Neural crest cell (in vitro differentiated cells): ENCODE measurements at regions not wholly inside any gene's neighbourhood (a gene's known extent, or its start where the extent isn't known, plus 50 kb on each side); places are given as distances from the start of the nearest gene placed in this dataset.

ENCODE experiments used
- DNase-seq: peaks from one replicate; pipeline ENCODE4 v3.0.0; 2021; ENCODE audit warnings: low read depth, mixed read lengths, low spot score
- H3K27ac Mint-ChIP-seq: one replicate; pipeline ENCODE4 v1.8.0; 2021; ENCODE audit warnings: mild to moderate bottlenecking, mixed read lengths; ENCODE audit not compliant: unreplicated experiment
- H3K27me3 Mint-ChIP-seq: 2 replicates; pipeline ENCODE4 v1.8.0; 2021; ENCODE audit warnings: low read depth, mild to moderate bottlenecking, mixed read lengths
- H3K36me3 Mint-ChIP-seq: 2 replicates; pipeline ENCODE4 v1.8.0; 2021; ENCODE audit warnings: low read depth, mild to moderate bottlenecking, mixed read lengths
- H3K4me1 Mint-ChIP-seq: 2 replicates; pipeline ENCODE4 v1.8.0; 2021; ENCODE audit warnings: mixed read lengths
- H3K4me3 Mint-ChIP-seq: one replicate; pipeline ENCODE4 v1.8.0; 2021; ENCODE audit warnings: mild to moderate bottlenecking, mixed read lengths
- H3K9me3 Mint-ChIP-seq: 2 replicates; pipeline ENCODE4 v1.8.0; 2021; ENCODE audit warnings: mixed read lengths
- CTCF ChIP-seq: fragments of 200-600 bp; sonication (generic); conservative IDR thresholded peaks from 2 replicates; pipeline ENCODE4 v1.5.0; 2021; ENCODE audit warnings: antibody characterized with exemption, mild to moderate bottlenecking

- no peaks in the 10 kb centered on the region for H3K4me1 Mint-ChIP-seq
- no peaks in the 10 kb centered on the region for H3K27me3 Mint-ChIP-seq
- H3K36me3 Mint-ChIP-seq, result no peaks in the 10 kb centered on the region
- TF ChIP-seq CTCF, result no peak
- H3K9me3 Mint-ChIP-seq, result peaks cover 3% of the 10 kb centered on the region
- DNase-seq, result no peak
- H3K27ac Mint-ChIP-seq, result no peak overlapping the region
- H3K4me3 Mint-ChIP-seq, result no peak overlapping the region
Measured at GRCh38 chr6:9515633-9516606, 899.0 kb downstream of the TFAP2A start.

DNA sequence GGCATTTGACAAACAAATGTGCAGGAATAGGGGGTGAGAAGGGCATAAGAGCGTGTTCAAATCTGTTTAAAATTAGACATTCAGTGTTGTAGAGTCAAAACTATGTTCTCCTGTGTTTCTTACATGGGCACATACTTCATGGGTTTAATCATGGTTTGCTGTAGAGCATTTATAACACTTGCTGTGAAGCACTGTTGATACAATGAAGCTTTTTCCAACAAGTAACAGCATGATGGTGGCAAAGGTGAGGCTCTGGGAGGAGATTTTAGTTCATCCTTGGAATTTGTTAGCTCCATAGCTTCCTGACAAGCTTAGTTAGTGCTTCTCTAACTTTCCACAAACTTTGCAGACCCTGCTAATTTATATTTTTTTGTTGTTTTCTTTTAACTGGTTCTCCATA lies 900.7 kb downstream of the TFAP2A start:
- DNase-seq, result no peak
- Mint-ChIP-seq H3K9me3 (peaks cover 3% of the 10 kb centered on the region), H3K4me1 (no peaks in the 10 kb centered on the region), H3K27ac (no peak overlapping the region), H3K4me3 (no peak overlapping the region), H3K36me3 (no peaks in the 10 kb centered on the region), H3K27me3 (no peaks in the 10 kb centered on the region)
- TF ChIP-seq CTCF, result no peak

DNA sequence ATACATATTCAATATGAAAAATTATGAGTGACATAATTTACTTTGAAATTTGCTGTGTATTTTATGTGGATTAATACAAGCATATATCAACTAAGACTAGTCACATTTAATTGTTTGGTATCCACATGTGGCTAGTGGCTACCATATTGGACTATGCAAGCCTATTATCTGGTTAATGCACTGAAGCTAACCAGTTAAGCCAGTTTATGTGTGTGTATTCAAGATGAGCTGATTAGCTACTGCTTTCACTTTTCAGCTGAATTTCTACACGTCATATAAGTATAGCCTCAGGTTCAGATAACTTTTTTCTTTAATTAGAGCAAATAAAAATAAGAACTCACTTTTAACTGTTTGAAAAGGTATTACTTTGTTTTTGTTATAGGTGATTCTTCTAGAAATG lies 903.7 kb downstream of the TFAP2A start:
- Mint-ChIP-seq H3K4me3 (no peak overlapping the region), H3K4me1 (no peaks in the 10 kb centered on the region), H3K9me3 (peaks cover 6% of the 10 kb centered on the region), H3K27ac (no peak overlapping the region), H3K27me3 (no peaks in the 10 kb centered on the region), H3K36me3 (peaks cover 2% of the 10 kb centered on the region)
- TF ChIP-seq CTCF, result no peak
- no peak for DNase-seq

DNA sequence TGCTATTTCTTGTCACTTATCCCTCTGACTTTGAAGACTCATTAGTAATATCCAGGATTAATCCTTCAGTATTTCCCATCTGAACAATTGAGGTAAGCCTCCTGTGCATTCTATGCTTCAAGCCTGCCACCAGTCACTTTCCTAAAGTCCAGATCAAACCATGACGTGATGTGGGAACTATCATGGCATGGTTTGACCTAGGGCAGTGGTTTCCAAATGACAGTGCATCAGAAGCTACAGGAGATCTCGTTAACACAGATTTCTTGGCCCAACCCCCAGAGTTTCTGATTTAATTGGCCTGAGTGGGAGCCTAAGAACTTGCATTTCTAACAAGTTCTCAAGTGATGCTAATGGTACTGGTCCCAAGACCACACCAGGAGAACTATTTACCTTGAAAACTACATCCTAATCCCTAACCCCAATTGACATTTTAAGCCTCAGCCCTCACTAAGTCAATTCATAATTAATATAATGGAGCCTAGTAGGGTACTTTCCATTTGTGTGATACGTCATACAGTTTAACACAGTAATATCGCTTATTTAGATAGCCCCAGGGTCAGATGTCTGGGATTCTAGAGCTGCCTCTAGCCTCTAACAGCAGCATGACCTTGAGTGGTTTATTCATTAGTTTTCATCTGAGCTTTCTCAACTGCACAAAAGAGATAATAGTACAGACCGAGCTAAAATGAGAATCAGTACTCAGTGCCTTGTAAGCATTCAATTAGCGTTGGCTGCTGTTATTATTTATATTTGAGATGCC lies 907.6 kb downstream of the TFAP2A start:
- H3K4me3 Mint-ChIP-seq, result no peak overlapping the region
- TF ChIP-seq CTCF, result no peak
- H3K9me3 Mint-ChIP-seq, result peaks cover 5% of the 10 kb centered on the region
- no peak overlapping the region for H3K27ac Mint-ChIP-seq
- H3K36me3 Mint-ChIP-seq, result peaks cover 2% of the 10 kb centered on the region
- peaks cover 7% of the 10 kb centered on the region for H3K4me1 Mint-ChIP-seq
- DNase-seq, result no peak
- no peaks in the 10 kb centered on the region for H3K27me3 Mint-ChIP-seq

GRCh38 chr6:9504191-9504590 lies 910.7 kb downstream of the TFAP2A start:
- no peak overlapping the region for H3K27ac Mint-ChIP-seq
- H3K4me1 Mint-ChIP-seq, result peaks cover 7% of the 10 kb centered on the region
- H3K27me3 Mint-ChIP-seq, result no peaks in the 10 kb centered on the region
- no peak overlapping the region for H3K4me3 Mint-ChIP-seq
- DNase-seq, result no peak
- H3K36me3 Mint-ChIP-seq, result peaks cover 2% of the 10 kb centered on the region
- no peak for TF ChIP-seq CTCF
- peaks cover 5% of the 10 kb centered on the region for H3K9me3 Mint-ChIP-seq
